Left renal cortex interstitium (tissue), 4 donors: ENCODE measurements at regions not wholly inside any gene's neighbourhood (a gene's known extent, or its start where the extent isn't known, plus 50 kb on each side); places are given as distances from the start of the nearest gene placed in this dataset.

ENCODE experiments used
- DNase-seq, 4 donors: peaks; one replicate each; pipeline ENCODE4 v3.0.0-alpha.2; 2013; ENCODE audit warnings: low read depth in 4 of 4, low spot score in 2 of 4, missing footprints in 1 of 4

- no peak for DNase-seq
Measured at GRCh38 chr10:3233486-3233990, 61.0 kb upstream of the PITRM1 start.

- no peak for DNase-seq
Measured at GRCh38 chr10:3231951-3232730, 59.6 kb upstream of the PITRM1 start.

GRCh38 chr10:3229815-3230214, 57.2 kb upstream of the PITRM1 start:
- no peak for DNase-seq

- DNase-seq: no peak
Measured at GRCh38 chr10:3228629-3228945, 56.0 kb upstream of the PITRM1 start.

GRCh38 chr10:3226960-3227744, 54.6 kb upstream of the PITRM1 start:
- DNase-seq: no peak

- no peak for DNase-seq
Measured at GRCh38 chr10:3225561-3225960, 53.0 kb upstream of the PITRM1 start.

GRCh38 chr10:3224241-3224640, 51.7 kb upstream of the PITRM1 start:
- no peak for DNase-seq

- no peak for DNase-seq
Measured at GRCh38 chr10:3222626-3223025, 50.0 kb upstream of the PITRM1 start.
